WTC11 (cell line): ENCODE measurements at regions not wholly inside any gene's neighbourhood (a gene's known extent, or its start where the extent isn't known, plus 50 kb on each side); places are given as distances from the start of the nearest gene placed in this dataset.

Source experiments
- ATAC-seq: fragments of 200-7000 bp; cut with Tn5 transposase; 2 replicates; pipeline ENCODE4 v1.10.0; 2021; ENCODE audit warnings: mild to moderate bottlenecking, moderate library complexity
- CTCF ChIA-PET: fragments of 300-600 bp; sonication (Branson Sonifier 250); formaldehyde crosslinking; loops from one replicate; lab custom pipeline; 2021; ENCODE audit warnings: antibody characterized with exemption; lab: Charles Lee
- POLR2A ChIA-PET: fragments of 350-600 bp; sonication (Branson Sonifier 250); formaldehyde crosslinking; loops from one replicate; lab custom pipeline; 2021; ENCODE audit warnings: antibody characterized with exemption; lab: Charles Lee
- DNase-seq: peaks from one replicate; pipeline ENCODE4 v3.0.0; 2021; ENCODE audit warnings: low spot score
- H3K27ac Mint-ChIP-seq: 2 replicates; pipeline ENCODE4 v1.8.0; 2021; ENCODE audit warnings: mixed read lengths
- H3K27me3 Mint-ChIP-seq: 2 replicates; pipeline ENCODE4 v1.8.0; 2021; ENCODE audit warnings: low read depth, mild to moderate bottlenecking, moderate library complexity, mixed read lengths
- H3K36me3 Mint-ChIP-seq: 2 replicates; pipeline ENCODE4 v1.8.0; 2021; ENCODE audit warnings: mixed read lengths
- H3K4me1 Mint-ChIP-seq: 2 replicates; pipeline ENCODE4 v1.8.0; 2022; ENCODE audit warnings: mixed read lengths
- H3K4me3 Mint-ChIP-seq: 2 replicates; pipeline ENCODE4 v1.8.0; 2021; ENCODE audit warnings: mild to moderate bottlenecking, moderate library complexity, mixed read lengths
- H3K9me3 Mint-ChIP-seq: 2 replicates; pipeline ENCODE4 v1.8.0; 2021; ENCODE audit warnings: mixed read lengths
- ESRRA ChIP-seq: sonication (generic); formaldehyde crosslinking; IDR thresholded peaks from 2 replicates; pipeline ENCODE4 v1.8.1; 2022; ENCODE audit warnings: mild to moderate bottlenecking, missing genetic modification reagents, borderline replicate concordance
- FOXK1 ChIP-seq: sonication (generic); formaldehyde crosslinking; IDR thresholded peaks from 2 replicates; pipeline ENCODE4 v1.8.0; 2022; ENCODE audit warnings: mild to moderate bottlenecking, moderate library complexity, missing genetic modification reagents
- JUN ChIP-seq: sonication (generic); formaldehyde crosslinking; IDR thresholded peaks from 2 replicates; pipeline ENCODE4 v1.8.0; 2023; ENCODE audit warnings: mild to moderate bottlenecking, missing genetic modification reagents
- OVOL2 ChIP-seq: fragments of 250-450 bp; sonication (Bioruptor Pico); IDR thresholded peaks from 2 replicates; pipeline ENCODE4 v1.9.0; 2021; ENCODE audit warnings: mild to moderate bottlenecking, borderline replicate concordance
- SMAD4 ChIP-seq: sonication (generic); formaldehyde crosslinking; IDR thresholded peaks from 2 replicates; pipeline ENCODE4 v1.8.0; 2022; ENCODE audit warnings: mild to moderate bottlenecking, missing genetic modification reagents
- TEAD1 ChIP-seq: sonication (generic); formaldehyde crosslinking; IDR thresholded peaks from 2 replicates; pipeline ENCODE4 v1.8.0; 2022; ENCODE audit warnings: mild to moderate bottlenecking, missing genetic modification reagents
- TP53 ChIP-seq: sonication (generic); formaldehyde crosslinking; IDR thresholded peaks from 2 replicates; pipeline ENCODE4 v1.8.1; 2023; ENCODE audit warnings: mild to moderate bottlenecking, missing genetic modification reagents
- ZBTB21 ChIP-seq: sonication (generic); formaldehyde crosslinking; IDR thresholded peaks from 2 replicates; pipeline ENCODE4 v1.8.1; 2023; ENCODE audit warnings: mild to moderate bottlenecking, missing genetic modification reagents, borderline replicate concordance
- ZNF219 ChIP-seq: sonication (generic); formaldehyde crosslinking; IDR thresholded peaks from 2 replicates; pipeline ENCODE4 v1.8.0; 2023; ENCODE audit warnings: missing genetic modification reagents, mild to moderate bottlenecking, borderline replicate concordance
- ZNF232 ChIP-seq: sonication (generic); formaldehyde crosslinking; IDR thresholded peaks from 2 replicates; pipeline ENCODE4 v1.8.0; 2022; ENCODE audit warnings: mild to moderate bottlenecking, missing genetic modification reagents
- ZNF317 ChIP-seq: sonication (generic); formaldehyde crosslinking; IDR thresholded peaks from 2 replicates; pipeline ENCODE4 v1.8.1; 2023; ENCODE audit warnings: low read depth, mild to moderate bottlenecking, moderate library complexity, missing genetic modification reagents, borderline replicate concordance
- ZNF671 ChIP-seq: fragments of 250-450 bp; sonication (Bioruptor Pico); IDR thresholded peaks from 2 replicates; pipeline ENCODE4 v1.8.0; 2021; ENCODE audit warnings: mild to moderate bottlenecking
- TF ChIP-seq, protein P1 (sequence below): sonication (generic); formaldehyde crosslinking; IDR thresholded peaks from 2 replicates; pipeline ENCODE4 v1.8.1; 2023; ENCODE audit warnings: mild to moderate bottlenecking, missing genetic modification reagents, borderline replicate concordance
- TF ChIP-seq, protein P2 (sequence below): sonication (generic); formaldehyde crosslinking; IDR thresholded peaks from 2 replicates; pipeline ENCODE4 v1.8.1; 2022; ENCODE audit warnings: mild to moderate bottlenecking, missing genetic modification reagents, moderate library complexity, borderline replicate concordance
- TF ChIP-seq, protein P3 (sequence below): sonication (generic); formaldehyde crosslinking; IDR thresholded peaks from 2 replicates; pipeline ENCODE4 v1.8.1; 2022; ENCODE audit warnings: mild to moderate bottlenecking, moderate library complexity, missing genetic modification reagents
- TF ChIP-seq, protein P4 (sequence below): sonication (generic); formaldehyde crosslinking; IDR thresholded peaks from 2 replicates; pipeline ENCODE4 v1.8.1; 2022; ENCODE audit warnings: low read depth, mild to moderate bottlenecking, moderate library complexity, missing genetic modification reagents, borderline replicate concordance
- TF ChIP-seq, protein P5 (sequence below): fragments of 250-450 bp; sonication (Bioruptor Pico); conservative IDR thresholded peaks from 2 replicates; pipeline ENCODE4 v1.9.0; 2021; ENCODE audit warnings: mild to moderate bottlenecking
- TF ChIP-seq, protein P6 (sequence below): sonication (generic); formaldehyde crosslinking; IDR thresholded peaks from 2 replicates; pipeline ENCODE4 v1.8.1; 2022; ENCODE audit warnings: missing genetic modification reagents, borderline replicate concordance
- TF ChIP-seq, protein P7 (sequence below): sonication (generic); formaldehyde crosslinking; conservative IDR thresholded peaks from 2 replicates; pipeline ENCODE4 v1.8.1; 2023; ENCODE audit warnings: mild to moderate bottlenecking, low read depth, missing genetic modification reagents, moderate library complexity

DNA sequence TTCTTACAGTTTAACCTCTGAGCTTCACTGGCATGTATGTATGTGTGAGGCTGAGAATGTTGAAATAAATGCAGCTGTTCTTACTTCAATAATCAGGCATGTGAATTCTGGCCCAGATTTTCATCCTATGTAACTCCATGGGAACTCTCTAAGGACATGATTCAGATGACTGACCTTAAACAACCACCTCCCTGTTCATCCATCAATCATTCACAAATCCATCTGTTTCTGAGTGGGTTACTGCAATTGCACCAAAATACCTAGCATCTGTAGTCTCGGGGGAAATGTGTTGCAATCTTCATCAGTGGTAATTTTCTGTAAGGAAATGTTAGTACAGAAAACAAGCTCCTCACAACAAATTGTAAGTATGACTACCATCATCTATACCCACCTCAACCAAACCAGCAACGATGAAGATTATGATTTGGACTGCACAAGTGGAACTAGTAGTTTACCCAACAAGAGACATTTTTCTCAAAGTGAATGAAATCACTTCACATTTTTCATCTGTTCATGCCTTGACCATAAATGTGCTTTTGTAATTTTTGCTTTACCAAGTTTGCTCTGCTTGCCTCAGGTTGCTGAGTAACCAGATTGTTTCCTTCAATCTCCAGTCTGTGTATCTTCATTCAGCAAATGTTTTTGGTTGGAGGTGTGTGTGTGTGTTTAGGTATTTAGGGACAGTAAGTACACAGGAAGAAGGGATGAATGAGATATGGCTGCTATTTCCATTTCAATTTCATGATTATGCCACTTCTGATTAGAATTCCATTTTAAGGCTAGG, 65.7 kb upstream of the FZD8 start:
- Mint-ChIP-seq H3K9me3 (peaks cover 14% of the 10 kb centered on the region), H3K4me3 (no peak overlapping the region), H3K36me3 (peaks cover 11% of the 10 kb centered on the region), H3K27me3 (peaks cover 2% of the 10 kb centered on the region; the same call in 1 of the 2 replicates), H3K4me1 (peaks cover 20% of the 10 kb centered on the region), H3K27ac (no peak overlapping the region)
- no peak for ATAC-seq
- POLR2A ChIA-PET, result no interaction called here
- no peak for DNase-seq
- CTCF ChIA-PET, result no interaction called here
- TF ChIP-seq TEAD1 (CRISPR knock-in tag) (no peak), ZNF317 (CRISPR knock-in tag) (no peak), TP53 (no peak), ZNF219 (CRISPR knock-in tag) (no peak), SMAD4 (CRISPR knock-in tag) (no peak), ESRRA (CRISPR knock-in tag) (no peak), ZNF232 (CRISPR knock-in tag) (no peak), OVOL2 (CRISPR knock-in tag) (no peak), JUN (CRISPR knock-in tag) (no peak), FOXK1 (CRISPR knock-in tag) (no peak), ZNF671 (CRISPR knock-in tag) (no peak), ZBTB21 (CRISPR knock-in tag) (no peak)
- TF ChIP-seq, protein P1, sequence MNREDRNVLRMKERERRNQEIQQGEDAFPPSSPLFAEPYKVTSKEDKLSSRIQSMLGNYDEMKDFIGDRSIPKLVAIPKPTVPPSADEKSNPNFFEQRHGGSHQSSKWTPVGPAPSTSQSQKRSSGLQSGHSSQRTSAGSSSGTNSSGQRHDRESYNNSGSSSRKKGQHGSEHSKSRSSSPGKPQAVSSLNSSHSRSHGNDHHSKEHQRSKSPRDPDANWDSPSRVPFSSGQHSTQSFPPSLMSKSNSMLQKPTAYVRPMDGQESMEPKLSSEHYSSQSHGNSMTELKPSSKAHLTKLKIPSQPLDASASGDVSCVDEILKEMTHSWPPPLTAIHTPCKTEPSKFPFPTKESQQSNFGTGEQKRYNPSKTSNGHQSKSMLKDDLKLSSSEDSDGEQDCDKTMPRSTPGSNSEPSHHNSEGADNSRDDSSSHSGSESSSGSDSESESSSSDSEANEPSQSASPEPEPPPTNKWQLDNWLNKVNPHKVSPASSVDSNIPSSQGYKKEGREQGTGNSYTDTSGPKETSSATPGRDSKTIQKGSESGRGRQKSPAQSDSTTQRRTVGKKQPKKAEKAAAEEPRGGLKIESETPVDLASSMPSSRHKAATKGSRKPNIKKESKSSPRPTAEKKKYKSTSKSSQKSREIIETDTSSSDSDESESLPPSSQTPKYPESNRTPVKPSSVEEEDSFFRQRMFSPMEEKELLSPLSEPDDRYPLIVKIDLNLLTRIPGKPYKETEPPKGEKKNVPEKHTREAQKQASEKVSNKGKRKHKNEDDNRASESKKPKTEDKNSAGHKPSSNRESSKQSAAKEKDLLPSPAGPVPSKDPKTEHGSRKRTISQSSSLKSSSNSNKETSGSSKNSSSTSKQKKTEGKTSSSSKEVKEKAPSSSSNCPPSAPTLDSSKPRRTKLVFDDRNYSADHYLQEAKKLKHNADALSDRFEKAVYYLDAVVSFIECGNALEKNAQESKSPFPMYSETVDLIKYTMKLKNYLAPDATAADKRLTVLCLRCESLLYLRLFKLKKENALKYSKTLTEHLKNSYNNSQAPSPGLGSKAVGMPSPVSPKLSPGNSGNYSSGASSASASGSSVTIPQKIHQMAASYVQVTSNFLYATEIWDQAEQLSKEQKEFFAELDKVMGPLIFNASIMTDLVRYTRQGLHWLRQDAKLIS, result no peak
- TF ChIP-seq, protein P2, sequence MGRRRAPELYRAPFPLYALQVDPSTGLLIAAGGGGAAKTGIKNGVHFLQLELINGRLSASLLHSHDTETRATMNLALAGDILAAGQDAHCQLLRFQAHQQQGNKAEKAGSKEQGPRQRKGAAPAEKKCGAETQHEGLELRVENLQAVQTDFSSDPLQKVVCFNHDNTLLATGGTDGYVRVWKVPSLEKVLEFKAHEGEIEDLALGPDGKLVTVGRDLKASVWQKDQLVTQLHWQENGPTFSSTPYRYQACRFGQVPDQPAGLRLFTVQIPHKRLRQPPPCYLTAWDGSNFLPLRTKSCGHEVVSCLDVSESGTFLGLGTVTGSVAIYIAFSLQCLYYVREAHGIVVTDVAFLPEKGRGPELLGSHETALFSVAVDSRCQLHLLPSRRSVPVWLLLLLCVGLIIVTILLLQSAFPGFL (CRISPR knock-in tag), result no peak
- TF ChIP-seq, protein P3, sequence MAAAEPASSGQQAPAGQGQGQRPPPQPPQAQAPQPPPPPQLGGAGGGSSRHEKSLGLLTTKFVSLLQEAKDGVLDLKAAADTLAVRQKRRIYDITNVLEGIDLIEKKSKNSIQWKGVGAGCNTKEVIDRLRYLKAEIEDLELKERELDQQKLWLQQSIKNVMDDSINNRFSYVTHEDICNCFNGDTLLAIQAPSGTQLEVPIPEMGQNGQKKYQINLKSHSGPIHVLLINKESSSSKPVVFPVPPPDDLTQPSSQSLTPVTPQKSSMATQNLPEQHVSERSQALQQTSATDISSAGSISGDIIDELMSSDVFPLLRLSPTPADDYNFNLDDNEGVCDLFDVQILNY (CRISPR knock-in tag), result no peak
- TF ChIP-seq, protein P4, sequence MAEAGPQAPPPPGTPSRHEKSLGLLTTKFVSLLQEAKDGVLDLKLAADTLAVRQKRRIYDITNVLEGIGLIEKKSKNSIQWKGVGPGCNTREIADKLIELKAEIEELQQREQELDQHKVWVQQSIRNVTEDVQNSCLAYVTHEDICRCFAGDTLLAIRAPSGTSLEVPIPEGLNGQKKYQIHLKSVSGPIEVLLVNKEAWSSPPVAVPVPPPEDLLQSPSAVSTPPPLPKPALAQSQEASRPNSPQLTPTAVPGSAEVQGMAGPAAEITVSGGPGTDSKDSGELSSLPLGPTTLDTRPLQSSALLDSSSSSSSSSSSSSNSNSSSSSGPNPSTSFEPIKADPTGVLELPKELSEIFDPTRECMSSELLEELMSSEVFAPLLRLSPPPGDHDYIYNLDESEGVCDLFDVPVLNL (CRISPR knock-in tag), result no peak
- TF ChIP-seq, protein P5, sequence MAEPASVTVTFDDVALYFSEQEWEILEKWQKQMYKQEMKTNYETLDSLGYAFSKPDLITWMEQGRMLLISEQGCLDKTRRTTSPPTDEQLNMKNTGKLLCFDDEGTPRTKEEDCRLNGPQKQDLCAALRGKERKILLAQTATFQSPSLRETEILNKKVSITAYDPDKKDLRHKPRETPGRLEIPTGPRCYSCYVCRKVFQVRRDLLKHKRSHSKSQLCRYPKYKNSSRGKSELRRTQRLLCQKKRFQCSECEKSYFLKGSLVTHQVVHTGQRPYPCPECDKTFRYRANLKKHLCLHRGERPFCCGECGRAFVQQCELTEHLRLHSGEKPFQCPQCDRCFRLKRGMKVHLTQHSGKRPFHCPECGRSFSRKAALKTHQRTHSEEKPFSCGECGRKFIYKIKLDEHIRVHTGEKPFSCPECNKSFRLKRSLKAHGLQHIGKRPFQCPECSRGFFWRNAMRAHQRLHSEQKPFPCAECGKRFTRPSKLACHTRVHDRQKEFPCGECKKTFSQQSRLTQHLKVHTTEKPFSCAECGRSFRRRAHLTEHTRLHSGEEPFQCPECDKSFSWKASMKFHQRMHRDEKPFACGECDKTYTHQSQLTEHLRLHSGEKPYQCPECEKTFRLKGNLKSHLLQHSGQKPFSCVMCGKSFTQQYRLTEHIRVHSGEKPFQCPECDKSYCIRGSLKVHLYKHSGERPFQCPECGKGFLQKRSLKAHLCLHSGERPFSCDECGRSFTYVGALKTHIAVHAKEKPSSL (CRISPR knock-in tag), result no peak
- TF ChIP-seq, protein P6, sequence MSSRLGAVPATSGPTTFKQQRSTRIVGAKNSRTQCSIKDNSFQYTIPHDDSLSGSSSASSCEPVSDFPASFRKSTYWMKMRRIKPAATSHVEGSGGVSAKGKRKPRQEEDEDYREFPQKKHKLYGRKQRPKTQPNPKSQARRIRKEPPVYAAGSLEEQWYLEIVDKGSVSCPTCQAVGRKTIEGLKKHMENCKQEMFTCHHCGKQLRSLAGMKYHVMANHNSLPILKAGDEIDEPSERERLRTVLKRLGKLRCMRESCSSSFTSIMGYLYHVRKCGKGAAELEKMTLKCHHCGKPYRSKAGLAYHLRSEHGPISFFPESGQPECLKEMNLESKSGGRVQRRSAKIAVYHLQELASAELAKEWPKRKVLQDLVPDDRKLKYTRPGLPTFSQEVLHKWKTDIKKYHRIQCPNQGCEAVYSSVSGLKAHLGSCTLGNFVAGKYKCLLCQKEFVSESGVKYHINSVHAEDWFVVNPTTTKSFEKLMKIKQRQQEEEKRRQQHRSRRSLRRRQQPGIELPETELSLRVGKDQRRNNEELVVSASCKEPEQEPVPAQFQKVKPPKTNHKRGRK (CRISPR knock-in tag), result no peak
- TF ChIP-seq, protein P7, sequence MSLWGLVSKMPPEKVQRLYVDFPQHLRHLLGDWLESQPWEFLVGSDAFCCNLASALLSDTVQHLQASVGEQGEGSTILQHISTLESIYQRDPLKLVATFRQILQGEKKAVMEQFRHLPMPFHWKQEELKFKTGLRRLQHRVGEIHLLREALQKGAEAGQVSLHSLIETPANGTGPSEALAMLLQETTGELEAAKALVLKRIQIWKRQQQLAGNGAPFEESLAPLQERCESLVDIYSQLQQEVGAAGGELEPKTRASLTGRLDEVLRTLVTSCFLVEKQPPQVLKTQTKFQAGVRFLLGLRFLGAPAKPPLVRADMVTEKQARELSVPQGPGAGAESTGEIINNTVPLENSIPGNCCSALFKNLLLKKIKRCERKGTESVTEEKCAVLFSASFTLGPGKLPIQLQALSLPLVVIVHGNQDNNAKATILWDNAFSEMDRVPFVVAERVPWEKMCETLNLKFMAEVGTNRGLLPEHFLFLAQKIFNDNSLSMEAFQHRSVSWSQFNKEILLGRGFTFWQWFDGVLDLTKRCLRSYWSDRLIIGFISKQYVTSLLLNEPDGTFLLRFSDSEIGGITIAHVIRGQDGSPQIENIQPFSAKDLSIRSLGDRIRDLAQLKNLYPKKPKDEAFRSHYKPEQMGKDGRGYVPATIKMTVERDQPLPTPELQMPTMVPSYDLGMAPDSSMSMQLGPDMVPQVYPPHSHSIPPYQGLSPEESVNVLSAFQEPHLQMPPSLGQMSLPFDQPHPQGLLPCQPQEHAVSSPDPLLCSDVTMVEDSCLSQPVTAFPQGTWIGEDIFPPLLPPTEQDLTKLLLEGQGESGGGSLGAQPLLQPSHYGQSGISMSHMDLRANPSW (CRISPR knock-in tag), result no peak
